Activated CD8-positive, alpha-beta T cell treated with anti-CD3 and anti-CD28 coated beads for 36 hours (primary cell): ENCODE measurements at regions not wholly inside any gene's neighbourhood (a gene's known extent, or its start where the extent isn't known, plus 50 kb on each side); places are given as distances from the start of the nearest gene placed in this dataset.
"Not testable (repeated sequence)": the region's sequence is repeated elsewhere in the genome, so short reads cannot be mapped to it uniquely, and the experiment has no call there.

Source experiments
- ATAC-seq: fragments of 200-7000 bp; cut with Tn5 transposase; one replicate; pipeline ENCODE4 v1.10.0; 2021; ENCODE audit warnings: mild to moderate bottlenecking, moderate library complexity
- CTCF ChIA-PET: fragments of 350-600 bp; sonication (Branson Sonifier 250); formaldehyde crosslinking; loops from one replicate; lab custom pipeline; 2021; ENCODE audit warnings: antibody characterized with exemption; lab: Charles Lee
- POLR2A ChIA-PET: fragments of 350-600 bp; sonication (Branson Sonifier 250); formaldehyde crosslinking; loops from one replicate; lab custom pipeline; 2021; ENCODE audit warnings: antibody characterized with exemption; lab: Charles Lee
- DNase-seq: peaks from one replicate; pipeline ENCODE4 v3.0.0-alpha.2; 2020
- H3K27ac Mint-ChIP-seq: one replicate; pipeline ENCODE4 v1.8.0; 2021; ENCODE audit warnings: mild to moderate bottlenecking, mixed read lengths
- H3K27me3 Mint-ChIP-seq: one replicate; pipeline ENCODE4 v1.8.0; 2021; ENCODE audit warnings: mixed read lengths
- H3K36me3 Mint-ChIP-seq: one replicate; pipeline ENCODE4 v1.8.0; 2021; ENCODE audit warnings: low read depth, mixed read lengths
- H3K4me1 Mint-ChIP-seq: one replicate; pipeline ENCODE4 v1.8.0; 2021; ENCODE audit warnings: low read depth, mixed read lengths
- H3K4me3 Mint-ChIP-seq: one replicate; pipeline ENCODE4 v1.8.0; 2021; ENCODE audit warnings: mild to moderate bottlenecking, moderate library complexity, mixed read lengths
- H3K9me3 Mint-ChIP-seq: one replicate; pipeline ENCODE4 v1.8.0; 2021; ENCODE audit warnings: mixed read lengths
- CTCF ChIP-seq: fragments of 200-600 bp; IDR thresholded peaks from one replicate; pipeline ENCODE4 v1.8.0; 2022; ENCODE audit warnings: antibody characterized with exemption, mild to moderate bottlenecking
- intact Hi-C: fragments of 100-400 bp; cut with micrococcal nuclease; formaldehyde crosslinking; loops from one replicate; pipeline ENCODE4 v1.10.0; 2022

GRCh38 chr6:27854421-27854820 is 57.8 kb downstream of the OR2B2 start:
- TF ChIP-seq CTCF = no peak
- DNase-seq (no peak), ATAC-seq (no peak)
- H3K36me3 Mint-ChIP-seq = no peaks in the 10 kb centered on the region
- no peak overlapping the region for H3K4me3 Mint-ChIP-seq
- H3K4me1 Mint-ChIP-seq = no peaks in the 10 kb centered on the region
- no peak overlapping the region for H3K27ac Mint-ChIP-seq
- no peaks in the 10 kb centered on the region for H3K27me3 Mint-ChIP-seq
- no peaks in the 10 kb centered on the region for H3K9me3 Mint-ChIP-seq
- intact Hi-C loops = no loop called here
- CTCF ChIA-PET = no interaction called here
- POLR2A ChIA-PET = interaction anchor here (0.7 to 21.5 kb wide), 3 partner anchors 10 to 21 kb away, joined by 4 to 1105 read pairs (median 16); a partner anchor contains a TSS

- POLR2A ChIA-PET = interaction anchor here (0.6 to 5.1 kb wide), 7 partner anchors 11 to 167 kb away, joined by 3 to 40 read pairs (median 3); a partner anchor contains a TSS
- intact Hi-C loops = no loop called here
- no peak for TF ChIP-seq CTCF
Measured at GRCh38 chr6:27851440-27851839, 60.8 kb downstream of the OR2B2 start.

GRCh38 chr6:27849001-27849400 is 63.2 kb downstream of the OR2B2 start:
- H3K4me1 Mint-ChIP-seq, H3K27ac Mint-ChIP-seq, ATAC-seq, DNase-seq, H3K36me3 Mint-ChIP-seq, H3K27me3 Mint-ChIP-seq, H3K9me3 Mint-ChIP-seq, intact Hi-C loops, H3K4me3 Mint-ChIP-seq: not testable (repeated sequence)
- CTCF ChIA-PET = interaction anchor here (1.3 kb wide), 1 partner anchor 13 kb away, joined by 4 read pairs; no protein-coding TSS in a partner anchor
- POLR2A ChIA-PET = interaction anchor here (0.9 to 5.1 kb wide), 7 partner anchors 9 to 710 kb away, joined by 4 to 40 read pairs (median 5); a partner anchor contains a TSS

More at GRCh38 chr6:27851440-27851839, 60.8 kb downstream of the OR2B2 start:
- no peaks in the 10 kb centered on the region for H3K9me3 Mint-ChIP-seq
- H3K27ac Mint-ChIP-seq = no peak overlapping the region
- ATAC-seq (no peak), DNase-seq (no peak)
- no peaks in the 10 kb centered on the region for H3K4me1 Mint-ChIP-seq
- no peak overlapping the region for H3K4me3 Mint-ChIP-seq
- CTCF ChIA-PET = interaction anchor here (0.6 to 1.5 kb wide), 2 partner anchors 43 to 45 kb away, joined by 3 to 7 read pairs; no protein-coding TSS in a partner anchor
- no peaks in the 10 kb centered on the region for H3K36me3 Mint-ChIP-seq
- peaks cover 4% of the 10 kb centered on the region for H3K27me3 Mint-ChIP-seq

GRCh38 chr6:27847706-27848105 is 64.5 kb downstream of the OR2B2 start:
- Mint-ChIP-seq H3K27me3 (peaks cover 4% of the 10 kb centered on the region), H3K9me3 (no peaks in the 10 kb centered on the region), H3K4me1 (no peaks in the 10 kb centered on the region), H3K27ac (no peak overlapping the region), H3K4me3 (no peak overlapping the region), H3K36me3 (no peaks in the 10 kb centered on the region)
- DNase-seq = no peak
- ChIA-PET POLR2A (interaction anchor here (0.7 to 1.2 kb wide), 3 partner anchors 9 to 23 kb away, joined by 3 to 9 read pairs (median 5); a partner anchor contains a TSS), CTCF (no interaction called here)
- intact Hi-C loops = no loop called here
- ATAC-seq = no peak
- no peak for TF ChIP-seq CTCF

- Mint-ChIP-seq H3K27me3 (no peaks in the 10 kb centered on the region), H3K36me3 (no peaks in the 10 kb centered on the region), H3K4me3 (no peak overlapping the region), H3K9me3 (no peaks in the 10 kb centered on the region), H3K4me1 (peaks cover 14% of the 10 kb centered on the region), H3K27ac (no peak overlapping the region)
- intact Hi-C loops = no loop called here
- ATAC-seq = no peak
- POLR2A ChIA-PET = interaction anchor here (0.6 to 2.2 kb wide), 5 partner anchors 9 to 52 kb away, joined by 3 to 16 read pairs (median 6); a partner anchor contains a TSS
- TF ChIP-seq CTCF = no peak
- no peak for DNase-seq
- CTCF ChIA-PET = no interaction called here
Measured at GRCh38 chr6:27840572-27840971, 71.6 kb downstream of the OR2B2 start.
